SW480 (cell line): ENCODE measurements at regions not wholly inside any gene's neighbourhood (a gene's known extent, or its start where the extent isn't known, plus 50 kb on each side); places are given as distances from the start of the nearest gene placed in this dataset.
A peak's percentile ranks its signal among the peaks of the same experiment; 100 is the strongest.
"Not testable (repeated sequence)": the region's sequence is repeated elsewhere in the genome, so short reads cannot be mapped to it uniquely, and the experiment has no call there.

Experiments used
- DNase-seq: peaks from one replicate; pipeline ENCODE4 v3.0.0-alpha.2; 2016; ENCODE audit warnings: low spot score

- not testable (repeated sequence) for DNase-seq
These were observed 206.6 kb upstream of the C2CD4B start for GRCh38 chr15:62371683-62372082.

- DNase-seq: no peak
These were observed 212.8 kb upstream of the C2CD4B start for GRCh38 chr15:62377736-62378480.

DNA sequence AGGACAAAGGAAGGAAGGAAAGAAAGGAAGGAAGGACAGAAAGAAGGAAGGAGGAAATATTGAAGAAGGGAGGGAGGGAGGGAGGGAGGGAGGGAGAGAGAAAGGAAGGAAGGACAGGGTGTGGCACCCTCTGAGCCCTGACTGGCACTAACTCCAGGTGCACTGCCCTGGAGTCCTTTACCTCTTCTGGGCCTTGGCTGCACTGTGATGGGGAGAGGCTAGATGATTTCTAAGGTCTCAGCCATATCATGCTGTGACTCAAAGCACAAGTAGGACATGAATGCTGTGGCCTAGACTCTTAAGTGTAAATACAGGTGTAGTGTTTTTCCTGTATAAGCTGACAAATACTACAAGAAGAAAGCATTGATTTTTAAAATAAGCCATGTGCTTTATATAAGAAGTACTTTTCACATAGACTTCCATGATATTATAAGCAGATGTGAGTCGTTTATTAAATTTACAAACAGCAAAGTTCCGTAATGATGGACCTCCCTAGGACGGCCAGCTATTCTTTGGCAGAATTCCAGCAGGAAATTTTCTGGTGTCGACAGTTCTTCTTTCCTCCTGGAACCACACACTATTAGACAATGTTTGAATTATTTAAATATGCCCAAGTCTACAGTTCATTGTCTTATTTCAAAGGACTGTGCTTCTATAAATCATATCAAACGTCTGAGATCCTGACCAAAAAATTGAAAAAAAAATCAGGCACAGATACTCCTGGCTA lies 213.8 kb upstream of the C2CD4B start:
- no peak for DNase-seq

- DNase-seq: no peak
These were observed 214.9 kb upstream of the C2CD4B start for GRCh38 chr15:62380011-62380410.

DNA sequence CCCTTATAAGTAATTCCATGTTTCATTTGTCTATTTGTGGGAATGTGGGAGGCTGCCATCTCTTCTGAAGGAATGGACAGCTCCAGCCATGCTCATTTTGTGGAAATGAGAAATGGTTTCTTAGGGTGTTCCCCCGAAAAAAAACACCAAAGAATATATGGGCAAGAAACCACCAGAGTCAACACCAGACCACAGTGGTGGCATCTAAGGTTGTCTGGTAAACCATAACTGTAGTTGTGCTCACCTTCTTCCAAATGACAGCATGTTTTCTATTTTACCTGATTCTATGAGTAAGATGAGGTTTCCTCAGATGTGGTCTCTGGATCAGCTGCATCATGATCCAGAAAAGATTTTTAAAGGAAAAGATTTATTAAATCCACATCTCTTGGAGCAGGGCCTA lies 217.0 kb upstream of the C2CD4B start:
- no peak for DNase-seq

DNA sequence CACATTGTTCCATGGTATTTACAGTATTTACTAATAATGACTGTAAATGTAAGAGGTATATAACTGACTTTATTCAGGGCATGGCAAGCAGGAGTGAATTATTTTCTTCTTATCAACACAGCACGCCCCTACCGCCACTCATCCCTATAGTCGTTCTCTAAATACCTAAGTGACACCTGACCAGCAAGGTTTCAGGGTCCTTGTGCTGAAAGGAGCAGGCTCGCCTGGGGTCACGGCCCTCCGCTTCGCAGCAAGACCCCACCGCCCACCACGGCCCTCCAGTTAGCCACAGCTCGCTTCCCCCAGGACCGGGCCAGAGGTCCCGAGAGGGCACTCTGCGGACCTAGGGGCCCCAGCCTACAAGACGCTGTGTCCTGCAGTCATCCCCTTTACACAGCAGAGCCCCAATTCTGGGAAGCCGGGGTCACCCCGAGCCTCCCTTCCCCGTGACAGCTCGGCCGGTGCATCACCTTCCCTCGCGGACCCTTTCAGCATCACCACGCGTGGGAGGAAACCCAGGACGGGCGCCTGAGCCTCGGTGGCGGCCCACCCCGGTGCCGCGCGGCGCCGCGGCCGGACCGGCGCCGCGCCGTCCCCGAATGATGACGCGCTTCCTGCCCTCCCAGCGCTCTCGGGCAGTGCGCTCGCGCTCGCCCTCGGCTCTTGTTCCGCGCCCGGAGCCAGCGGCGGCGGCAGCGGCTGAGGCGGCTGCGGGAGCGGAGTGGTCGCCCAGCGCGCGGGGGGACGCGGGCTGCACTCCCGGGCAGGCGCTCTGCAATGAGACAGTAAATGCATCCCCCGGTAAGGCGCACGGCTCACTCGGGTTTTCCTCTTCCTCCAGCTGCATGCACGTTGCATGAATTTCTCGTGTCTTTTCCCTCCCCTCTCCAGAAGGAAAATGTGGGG lies 225.1 kb upstream of the C2CD4B start, which contains the start of gene TLN2:
TLN2 (plus strand) TSS at position 666 of the 906 bp plus-strand sequence.
- peak; percentile 52 for DNase-seq

- peak; percentile 23 for DNase-seq
These were observed 225.9 kb upstream of the C2CD4B start for GRCh38 chr15:62390791-62391640.

- peak; percentile 23 for DNase-seq
These were observed 226.7 kb upstream of the C2CD4B start for GRCh38 chr15:62391641-62392262.

DNA sequence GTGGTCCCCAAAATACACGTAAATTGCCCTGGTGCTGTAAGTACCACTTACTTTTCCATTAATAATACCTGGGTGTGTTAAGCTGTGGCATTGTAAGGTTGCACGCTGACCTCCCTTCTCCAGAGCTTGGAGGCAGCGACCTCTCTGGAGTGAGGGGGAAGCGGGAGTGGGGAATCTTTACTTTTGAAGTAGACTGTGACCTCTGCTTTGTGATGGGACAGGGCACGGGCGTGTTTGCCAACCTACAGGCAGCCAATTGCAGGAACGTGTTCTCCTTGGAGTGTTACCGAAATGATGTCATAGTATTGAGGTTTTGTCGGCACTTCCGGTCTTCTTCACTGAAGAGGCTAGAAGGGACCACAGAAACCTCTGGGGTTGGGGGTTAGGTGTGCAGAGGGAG lies 227.3 kb upstream of the C2CD4B start:
- DNase-seq: peak; percentile 9

GRCh38 chr15:62393196-62393595 lies 228.1 kb upstream of the C2CD4B start:
- no peak for DNase-seq

GRCh38 chr15:62394079-62394478 lies 229.0 kb upstream of the C2CD4B start:
- DNase-seq: no peak

DNA sequence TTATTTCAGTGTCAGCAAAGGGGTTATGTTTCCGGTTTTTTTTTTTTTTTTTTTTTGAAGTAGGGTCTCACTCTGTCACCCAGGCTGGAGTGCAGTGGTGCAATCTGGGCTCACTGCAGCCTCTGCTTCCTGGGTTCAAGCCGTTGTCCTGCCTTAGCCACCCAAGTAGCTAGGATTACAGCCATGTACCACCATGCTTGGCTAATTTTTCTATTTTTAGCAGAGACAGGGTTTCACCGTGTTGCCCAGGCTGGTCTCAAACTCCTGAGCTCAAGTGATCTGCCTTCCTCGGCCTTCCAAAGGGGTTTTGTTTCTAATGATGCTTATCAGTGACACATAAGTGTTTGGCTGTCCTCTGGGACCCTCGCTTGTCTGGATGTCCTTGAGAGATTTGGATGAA lies 235.7 kb upstream of the C2CD4B start:
- DNase-seq: no peak

DNA sequence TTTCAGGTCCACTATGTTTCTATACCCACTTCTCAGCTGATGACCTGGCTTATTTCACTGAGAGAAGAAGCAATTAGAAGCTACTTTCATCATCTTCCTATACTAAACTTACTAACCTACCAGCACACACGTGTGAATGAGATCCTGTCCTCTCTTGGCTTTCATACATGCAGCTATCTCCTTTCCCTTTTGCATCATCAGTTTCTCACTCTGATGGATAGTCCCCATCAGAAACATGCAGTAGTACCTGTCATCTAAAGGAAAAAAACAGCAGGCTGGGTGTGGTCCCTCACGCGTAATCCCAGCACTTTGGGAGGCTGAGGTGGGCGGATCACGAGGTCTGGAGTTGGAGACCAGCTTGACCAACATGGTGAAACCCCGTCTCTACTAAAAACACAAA lies 237.6 kb upstream of the C2CD4B start:
- DNase-seq: no peak

- DNase-seq: no peak
These were observed 238.2 kb upstream of the C2CD4B start for GRCh38 chr15:62403164-62403809.

GRCh38 chr15:62404194-62404985 lies 239.3 kb upstream of the C2CD4B start:
- no peak for DNase-seq

- no peak for DNase-seq
These were observed 241.3 kb upstream of the C2CD4B start for GRCh38 chr15:62406305-62406891.

- no peak for DNase-seq
These were observed 242.1 kb upstream of the C2CD4B start for GRCh38 chr15:62407216-62407615.

DNA sequence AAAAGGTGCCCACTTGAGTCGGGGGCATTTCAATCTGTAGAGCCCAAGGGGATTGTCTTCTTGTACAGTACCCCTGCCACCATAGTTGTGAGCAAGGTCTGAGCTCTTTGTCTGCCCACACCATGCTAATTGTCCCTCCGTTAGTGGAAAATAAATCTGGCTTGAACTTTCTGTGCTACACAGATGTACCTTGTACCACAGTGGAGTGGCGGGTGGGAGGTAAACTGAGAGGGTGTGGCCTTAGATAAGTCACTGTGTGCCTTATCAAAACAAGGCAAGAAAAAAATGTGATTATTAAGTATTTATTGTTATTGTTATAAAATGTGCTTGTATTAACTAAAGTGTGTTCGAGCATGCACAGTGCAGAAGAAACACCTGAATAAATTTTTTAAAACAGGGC lies 242.9 kb upstream of the C2CD4B start:
- DNase-seq: no peak

GRCh38 chr15:62409466-62409865 lies 244.4 kb upstream of the C2CD4B start:
- no peak for DNase-seq
